Nephron (organoid): ENCODE measurements at regions not wholly inside any gene's neighbourhood (a gene's known extent, or its start where the extent isn't known, plus 50 kb on each side); places are given as distances from the start of the nearest gene placed in this dataset.

ENCODE experiments used
- H3K27ac Mint-ChIP-seq, 3 experiments: 2 replicates each; pipeline ENCODE4 v1.8.0; 2020; ENCODE audit warnings: mixed read lengths in 3 of 3, mild to moderate bottlenecking in 2 of 3, moderate library complexity in 1 of 3
- H3K27me3 Mint-ChIP-seq: 2 replicates; pipeline ENCODE4 v1.8.0; 2021; ENCODE audit warnings: low read depth, mild to moderate bottlenecking, moderate library complexity, mixed read lengths
- H3K36me3 Mint-ChIP-seq: 2 replicates; pipeline ENCODE4 v1.8.0; 2020; ENCODE audit warnings: low read depth, mixed read lengths
- H3K4me1 Mint-ChIP-seq: 2 replicates; pipeline ENCODE4 v1.8.0; 2020; ENCODE audit warnings: mixed read lengths
- H3K4me3 Mint-ChIP-seq, 3 experiments: 2 replicates each; pipeline ENCODE4 v1.8.0; 2020; ENCODE audit warnings: mild to moderate bottlenecking in 3 of 3, mixed read lengths in 3 of 3, moderate library complexity in 2 of 3
- H3K9me3 Mint-ChIP-seq: 2 replicates; pipeline ENCODE4 v1.8.0; 2020; ENCODE audit warnings: mixed read lengths
- CTCF ChIP-seq, 3 experiments: fragments of 200-600 bp; sonication (generic); IDR thresholded peaks; one replicate each; pipeline ENCODE4 v1.5.0; 2021; ENCODE audit warnings: antibody characterized with exemption in 3 of 3; ENCODE audit not compliant: unreplicated experiment in 3 of 3

GRCh38 chr14:87349921-87350320, 643.1 kb downstream of the GALC start:
- Mint-ChIP-seq H3K4me3 (no peak overlapping the region), H3K27me3 (peaks cover 5% of the 10 kb centered on the region), H3K4me1 (no peaks in the 10 kb centered on the region), H3K27ac (no peak overlapping the region), H3K36me3 (no peaks in the 10 kb centered on the region), H3K9me3 (peaks cover 10% of the 10 kb centered on the region)
- TF ChIP-seq CTCF (IDR thresholded peaks at IDR 0.05; ENCODE audit: unreplicated experiment in 3 of 3), result no peak

DNA sequence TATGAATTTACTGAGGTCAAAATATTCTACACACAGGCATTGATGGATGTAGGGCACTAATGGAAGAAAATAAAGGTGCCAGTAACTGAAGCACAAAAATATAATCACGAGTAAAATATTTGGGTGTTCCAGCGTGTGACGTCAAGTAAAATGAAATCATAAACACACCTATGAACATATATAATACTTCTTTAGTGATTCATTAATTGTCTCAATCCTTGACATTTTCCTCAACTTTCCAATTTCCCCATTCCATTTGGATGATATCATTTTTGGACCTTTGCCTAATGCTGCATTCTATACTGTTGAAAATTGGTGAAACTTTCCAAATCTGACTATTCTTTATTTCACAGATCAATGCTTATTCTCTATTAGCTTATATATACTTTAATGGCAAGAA, 649.3 kb downstream of the GALC start:
- no peaks in the 10 kb centered on the region for H3K9me3 Mint-ChIP-seq
- no peaks in the 10 kb centered on the region for H3K36me3 Mint-ChIP-seq
- H3K27me3 Mint-ChIP-seq, result peaks cover 5% of the 10 kb centered on the region
- H3K4me3 Mint-ChIP-seq, result no peak overlapping the region
- peaks cover 4% of the 10 kb centered on the region for H3K4me1 Mint-ChIP-seq
- no peak for TF ChIP-seq CTCF (IDR thresholded peaks at IDR 0.05; ENCODE audit: unreplicated experiment in 3 of 3)
- no peak overlapping the region for H3K27ac Mint-ChIP-seq

GRCh38 chr14:87334997-87335685, 657.8 kb downstream of the GALC start:
- TF ChIP-seq CTCF (IDR thresholded peaks at IDR 0.05; ENCODE audit: unreplicated experiment in 3 of 3), result no peak
- H3K9me3 Mint-ChIP-seq, result no peaks in the 10 kb centered on the region

DNA sequence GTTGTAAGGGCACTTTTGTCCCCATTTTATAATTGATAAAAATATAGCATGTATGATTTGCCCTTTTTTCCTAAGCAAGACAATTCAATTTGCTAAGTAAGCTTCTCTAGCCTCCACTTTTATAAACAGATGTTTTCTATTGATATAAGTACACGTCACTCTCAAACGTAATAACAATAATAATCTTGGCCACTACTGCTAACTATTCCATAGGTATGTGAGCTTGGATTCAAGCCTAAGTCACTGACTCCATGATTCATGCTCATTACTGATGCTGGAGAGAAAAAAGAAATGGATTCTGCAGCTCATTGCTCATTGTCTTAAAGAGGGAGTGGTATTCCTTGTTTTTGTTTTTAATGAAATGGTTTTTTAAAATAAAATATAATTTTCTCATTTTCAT, 661.0 kb downstream of the GALC start:
- TF ChIP-seq CTCF (IDR thresholded peaks at IDR 0.05; ENCODE audit: unreplicated experiment in 3 of 3), result no peak
- Mint-ChIP-seq H3K4me1 (peaks cover 24% of the 10 kb centered on the region), H3K27ac (peak overlapping the region in 2 of 3 experiments; percentile 32 to 52), H3K27me3 (no peaks in the 10 kb centered on the region), H3K4me3 (no peak overlapping the region), H3K9me3 (no peaks in the 10 kb centered on the region), H3K36me3 (no peaks in the 10 kb centered on the region)

More at GRCh38 chr14:87334997-87335685, 657.8 kb downstream of the GALC start:
- peaks cover 24% of the 10 kb centered on the region for H3K4me1 Mint-ChIP-seq
- H3K4me3 Mint-ChIP-seq, result peak overlapping the region in 2 of 3 experiments; percentile 13 to 24
- no peaks in the 10 kb centered on the region for H3K36me3 Mint-ChIP-seq
- H3K27ac Mint-ChIP-seq, result peak overlapping the region; percentile 25 to 89 (median 89)
- H3K27me3 Mint-ChIP-seq, result no peaks in the 10 kb centered on the region

- Mint-ChIP-seq H3K27me3 (no peaks in the 10 kb centered on the region), H3K9me3 (no peaks in the 10 kb centered on the region), H3K4me3 (no peak overlapping the region)
These were observed 667.2 kb downstream of the GALC start for GRCh38 chr14:87325741-87326140.

More at GRCh38 chr14:87325741-87326140, 667.2 kb downstream of the GALC start:
- H3K36me3 Mint-ChIP-seq, result no peaks in the 10 kb centered on the region
- TF ChIP-seq CTCF (IDR thresholded peaks at IDR 0.05; ENCODE audit: unreplicated experiment in 3 of 3), result no peak
- H3K27ac Mint-ChIP-seq, result no peak overlapping the region
- H3K4me1 Mint-ChIP-seq, result no peaks in the 10 kb centered on the region
